ENCODE measurements at regions not wholly inside any gene's neighbourhood (a gene's known extent, or its start where the extent isn't known, plus 50 kb on each side); places are given as distances from the start of the nearest gene placed in this dataset.

GRCh38 chr4:26152056-26152455 is 168.8 kb upstream of the RBPJ start (continued):
- no peak for TF ChIP-seq KAT2A (conservative IDR thresholded peaks at IDR 0.05; ENCODE audit: control insufficient read depth, low read depth, low read length)

DNA sequence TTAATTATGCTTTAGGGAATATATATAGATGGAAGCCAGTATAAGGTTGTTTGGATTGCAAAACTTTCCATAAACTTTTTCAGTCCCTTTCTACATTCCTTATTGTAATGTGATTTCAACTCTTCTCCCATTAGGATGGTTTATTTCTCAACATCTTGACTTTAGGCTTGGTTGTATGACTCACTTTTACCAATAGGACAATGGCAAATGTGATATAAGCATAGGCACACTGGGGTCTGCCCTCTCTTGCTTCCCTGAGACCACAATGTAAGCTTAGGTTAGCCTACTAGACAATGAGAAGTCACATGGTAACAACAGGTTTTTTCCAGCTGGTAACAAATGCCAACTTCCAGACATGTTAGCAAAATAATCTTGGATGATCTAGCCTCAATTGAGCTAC is 163.3 kb upstream of the RBPJ start:
- no peak for ATAC-seq

More for the DNA sequence above, 163.3 kb upstream of the RBPJ start:
- in situ Hi-C loops (cut with MboI), result no loop called here
- ChIA-PET CTCF (interaction anchor here (1.7 kb wide), 1 partner anchor 74 kb away, joined by 4 read pairs; no protein-coding TSS in a partner anchor), SMC1A (ENCODE audit: uncharacterized antibody, unreplicated experiment) (interaction anchor here (1.0 to 1.6 kb wide), 3 partner anchors 15 to 78 kb away, joined by 3 to 4 read pairs (median 4); no protein-coding TSS in a partner anchor), POLR2A (interaction anchor here (0.6 kb wide), 2 partner anchors 29 to 119 kb away, joined by 4 to 7 read pairs; no protein-coding TSS in a partner anchor), RAD21 (ENCODE audit: unreplicated experiment) (interaction anchor here (1.1 kb wide), 1 partner anchor 22 kb away, joined by 3 read pairs; no protein-coding TSS in a partner anchor)
- Histone ChIP-seq H2AFZ (ENCODE audit: control insufficient read depth, low read depth, low read length) (no peak overlapping the region), H3K36me3 (ENCODE audit: control insufficient read depth in 2 of 2, insufficient read depth in 2 of 2, low read length in 1 of 2) (no peaks in the 10 kb centered on the region), H3K4me2 (ENCODE audit: control insufficient read depth, insufficient read depth) (no peak overlapping the region), H3K27ac (ENCODE audit: control insufficient read depth, insufficient read depth) (no peak overlapping the region), H3K27me3 (replicated peaks in 1 of 2; ENCODE audit: control insufficient read depth in 2 of 2, insufficient read depth in 2 of 2, low read length in 1 of 2) (no peaks in the 10 kb centered on the region), H3K4me3 (no peak overlapping the region), H4K20me1 (ENCODE audit: control insufficient read depth, insufficient read depth) (no peaks in the 10 kb centered on the region), H3K4me1 (ENCODE audit: control insufficient read depth, insufficient read depth, low read length) (no peaks in the 10 kb centered on the region), H3K9ac (ENCODE audit: control insufficient read depth, insufficient read depth, low read length) (no peak overlapping the region), H3K79me2 (ENCODE audit: control insufficient read depth, insufficient read depth, low read length) (no peaks in the 10 kb centered on the region), H3K9me3 (replicated peaks; ENCODE audit: control insufficient read depth, insufficient read depth, low read length) (peaks cover 2% of the 10 kb centered on the region; the same call in 2 of the 3 replicates)
- BruUV-seq (replicated peaks), result no TSS peak
- no peak for DNase-seq (ENCODE audit: low read depth, low spot score)
- TF ChIP-seq, protein P1, sequence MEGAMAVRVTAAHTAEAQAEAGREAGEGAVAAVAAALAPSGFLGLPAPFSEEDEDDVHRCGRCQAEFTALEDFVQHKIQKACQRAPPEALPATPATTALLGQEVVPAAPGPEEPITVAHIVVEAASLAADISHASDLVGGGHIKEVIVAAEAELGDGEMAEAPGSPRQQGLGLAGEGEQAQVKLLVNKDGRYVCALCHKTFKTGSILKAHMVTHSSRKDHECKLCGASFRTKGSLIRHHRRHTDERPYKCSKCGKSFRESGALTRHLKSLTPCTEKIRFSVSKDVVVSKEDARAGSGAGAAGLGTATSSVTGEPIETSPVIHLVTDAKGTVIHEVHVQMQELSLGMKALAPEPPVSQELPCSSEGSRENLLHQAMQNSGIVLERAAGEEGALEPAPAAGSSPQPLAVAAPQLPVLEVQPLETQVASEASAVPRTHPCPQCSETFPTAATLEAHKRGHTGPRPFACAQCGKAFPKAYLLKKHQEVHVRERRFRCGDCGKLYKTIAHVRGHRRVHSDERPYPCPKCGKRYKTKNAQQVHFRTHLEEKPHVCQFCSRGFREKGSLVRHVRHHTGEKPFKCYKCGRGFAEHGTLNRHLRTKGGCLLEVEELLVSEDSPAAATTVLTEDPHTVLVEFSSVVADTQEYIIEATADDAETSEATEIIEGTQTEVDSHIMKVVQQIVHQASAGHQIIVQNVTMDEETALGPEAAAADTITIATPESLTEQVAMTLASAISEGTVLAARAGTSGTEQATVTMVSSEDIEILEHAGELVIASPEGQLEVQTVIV (IDR thresholded peaks at IDR 0.05; ENCODE audit: borderline replicate concordance, partially characterized antibody), result no peak
- TF ChIP-seq NR2C1 (IDR thresholded peaks at IDR 0.05), result no peak
- no peak for TF ChIP-seq POLR2AphosphoS5 (IDR thresholded peaks at IDR 0.05; ENCODE audit: low read length)
- no peak for FAIRE-seq
- intact Hi-C loops (cut with micrococcal nuclease; ENCODE audit: unreplicated experiment), result no loop called here
